ENCODE measurements at regions not wholly inside any gene's neighbourhood (a gene's known extent, or its start where the extent isn't known, plus 50 kb on each side); places are given as distances from the start of the nearest gene placed in this dataset.
"Not testable (repeated sequence)": the region's sequence is repeated elsewhere in the genome, so short reads cannot be mapped to it uniquely, and the experiment has no call there.

- not testable (repeated sequence) for TF ChIP-seq CTCF (IDR thresholded peaks at IDR 0.05); USF2 (IDR thresholded peaks at IDR 0.05; ENCODE audit: borderline replicate concordance, low read depth, low read length); YY1 (IDR thresholded peaks at IDR 0.05; ENCODE audit: low read depth); GABPA (IDR thresholded peaks at IDR 0.05; ENCODE audit: low read depth); FOXJ3 (CRISPR knock-in tag; IDR thresholded peaks at IDR 0.05); POLR2AphosphoS5 (IDR thresholded peaks at IDR 0.05; ENCODE audit: low read depth, low read length)
- TF ChIP-seq, protein P1, sequence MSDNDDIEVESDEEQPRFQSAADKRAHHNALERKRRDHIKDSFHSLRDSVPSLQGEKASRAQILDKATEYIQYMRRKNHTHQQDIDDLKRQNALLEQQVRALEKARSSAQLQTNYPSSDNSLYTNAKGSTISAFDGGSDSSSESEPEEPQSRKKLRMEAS (IDR thresholded peaks at IDR 0.05; ENCODE audit: low read depth) = not testable (repeated sequence)
Measured at GRCh38 chr15:84536181-84536580, 64.6 kb upstream of the ZSCAN2 start.
